Colonic mucosa (tissue), 4 donors: ENCODE measurements at regions not wholly inside any gene's neighbourhood (a gene's known extent, or its start where the extent isn't known, plus 50 kb on each side); places are given as distances from the start of the nearest gene placed in this dataset.

Experiments
- DNase-seq: peaks from one replicate; pipeline ENCODE4 v3.0.0-alpha.2; 2020
- H3K27ac ChIP-seq: fragments of 200-600 bp; one replicate; pipeline ENCODE4 v1.8.0; 2021
- H3K27me3 ChIP-seq: fragments of 200-600 bp; one replicate; pipeline ENCODE4 v1.8.0; 2021
- H3K36me3 ChIP-seq: fragments of 200-600 bp; one replicate; pipeline ENCODE4 v1.8.0; 2021
- H3K4me1 ChIP-seq: fragments of 200-600 bp; one replicate; pipeline ENCODE4 v1.8.0; 2021; ENCODE audit warnings: mild to moderate bottlenecking
- H3K4me3 ChIP-seq: fragments of 200-600 bp; one replicate; pipeline ENCODE4 v1.8.0; 2021
- H3K9ac ChIP-seq, 2 donors: one replicate each; pipeline ENCODE4 v1.7.0; 2013; ENCODE audit warnings: control low read depth in 2 of 2, low read depth in 2 of 2, low read length in 2 of 2
- H3K9me3 ChIP-seq: fragments of 200-600 bp; one replicate; pipeline ENCODE4 v1.8.0; 2021
- CTCF ChIP-seq: fragments of 200-600 bp; IDR thresholded peaks from one replicate; pipeline ENCODE4 v1.8.0; 2022; ENCODE audit warnings: antibody characterized with exemption, mild to moderate bottlenecking
- intact Hi-C: fragments of 100-400 bp; cut with DNase I; formaldehyde crosslinking; loops from one replicate; pipeline ENCODE4 v1.14.1; 2022
- donor health status: healthy.
- donor health status: DM: no; HTN: no; CAD: no.
- donor health status: DM: no; HTN: no; CAD: no.

GRCh38 chr11:92885600-92885999 lies 83.9 kb upstream of the MTNR1B start:
- intact Hi-C loops: loop anchor here (5.0 to 10.0 kb wide), 2 partner anchors 153 to 671 kb away; no protein-coding TSS in a partner anchor
- H3K27ac ChIP-seq: no peak overlapping the region
- H3K9ac ChIP-seq: no peak overlapping the region
- H3K27me3 ChIP-seq: no peaks in the 10 kb centered on the region
- H3K4me3 ChIP-seq: no peak overlapping the region
- H3K36me3 ChIP-seq: no peaks in the 10 kb centered on the region
- no peaks in the 10 kb centered on the region for H3K4me1 ChIP-seq
- DNase-seq: no peak
- TF ChIP-seq CTCF: no peak
- H3K9me3 ChIP-seq: no peaks in the 10 kb centered on the region

GRCh38 chr11:92886243-92886905 lies 83.1 kb upstream of the MTNR1B start:
- Histone ChIP-seq H3K36me3 (no peaks in the 10 kb centered on the region), H3K4me3 (no peak overlapping the region), H3K27me3 (no peaks in the 10 kb centered on the region), H3K27ac (no peak overlapping the region), H3K9ac (no peak overlapping the region), H3K9me3 (no peaks in the 10 kb centered on the region), H3K4me1 (no peaks in the 10 kb centered on the region)
- intact Hi-C loops: loop anchor here (5.0 to 10.0 kb wide), 2 partner anchors 154 to 672 kb away; no protein-coding TSS in a partner anchor
- peak; percentile 58 for DNase-seq
- peak; percentile 43 for TF ChIP-seq CTCF

- Histone ChIP-seq H3K36me3 (no peaks in the 10 kb centered on the region), H3K9ac (no peak overlapping the region)
- intact Hi-C loops: loop anchor here (5.0 to 10.0 kb wide), 2 partner anchors 156 to 674 kb away; no protein-coding TSS in a partner anchor
Measured at GRCh38 chr11:92888696-92889095, 80.8 kb upstream of the MTNR1B start.

GRCh38 chr11:92890846-92891245 lies 78.6 kb upstream of the MTNR1B start:
- H3K27me3 ChIP-seq: no peaks in the 10 kb centered on the region
- H3K36me3 ChIP-seq: no peaks in the 10 kb centered on the region
- TF ChIP-seq CTCF: no peak
- DNase-seq: no peak
- H3K9me3 ChIP-seq: no peaks in the 10 kb centered on the region
- intact Hi-C loops: no loop called here
- no peak overlapping the region for H3K27ac ChIP-seq
- H3K9ac ChIP-seq: no peak overlapping the region
- H3K4me3 ChIP-seq: no peak overlapping the region
- no peaks in the 10 kb centered on the region for H3K4me1 ChIP-seq

More at GRCh38 chr11:92888696-92889095, 80.8 kb upstream of the MTNR1B start:
- H3K4me1 ChIP-seq: no peaks in the 10 kb centered on the region
- TF ChIP-seq CTCF: no peak
- no peaks in the 10 kb centered on the region for H3K27me3 ChIP-seq
- no peak for DNase-seq
- no peak overlapping the region for H3K4me3 ChIP-seq
- H3K27ac ChIP-seq: no peak overlapping the region
- no peaks in the 10 kb centered on the region for H3K9me3 ChIP-seq

- H3K4me1 ChIP-seq: no peaks in the 10 kb centered on the region
- no peak for DNase-seq
- no peak overlapping the region for H3K4me3 ChIP-seq
- no peak overlapping the region for H3K9ac ChIP-seq
- H3K27ac ChIP-seq: no peak overlapping the region
- intact Hi-C loops: no loop called here
- no peaks in the 10 kb centered on the region for H3K27me3 ChIP-seq
- H3K36me3 ChIP-seq: no peaks in the 10 kb centered on the region
- no peaks in the 10 kb centered on the region for H3K9me3 ChIP-seq
- no peak for TF ChIP-seq CTCF
Measured at GRCh38 chr11:92892802-92893684, 76.4 kb upstream of the MTNR1B start.
